HCT116 (cell line): ENCODE measurements at regions not wholly inside any gene's neighbourhood (a gene's known extent, or its start where the extent isn't known, plus 50 kb on each side); places are given as distances from the start of the nearest gene placed in this dataset.

Experiments
- EGR1 ChIP-seq: IDR thresholded peaks from 2 replicates; pipeline ENCODE4 v1.6.1; 2012; ENCODE audit warnings: low read depth
- EZH2 ChIP-seq: fragments of 200-600 bp; sonication (generic); IDR thresholded peaks from 2 replicates; pipeline ENCODE4 v1.6.1; 2017; ENCODE audit warnings: antibody characterized with exemption, mixed run types
- EZH2phosphoT487 ChIP-seq: fragments of 200-600 bp; IDR thresholded peaks from 2 replicates; pipeline ENCODE4 v1.6.1; 2018; ENCODE audit warnings: antibody characterized with exemption, borderline replicate concordance
- POLR2A ChIP-seq: IDR thresholded peaks from 2 replicates; pipeline ENCODE4 v1.7.0; 2011; ENCODE audit warnings: borderline replicate concordance; ENCODE audit not compliant: insufficient read depth, insufficient read length; ENCODE audit errors: extremely low read depth
- POLR2AphosphoS5 ChIP-seq: IDR thresholded peaks from 2 replicates; pipeline ENCODE4 v1.6.1; 2011; ENCODE audit warnings: mild to moderate bottlenecking, low read depth, low read length, moderate library complexity
- SIN3A ChIP-seq: IDR thresholded peaks from 2 replicates; pipeline ENCODE4 v1.6.1; 2012; ENCODE audit warnings: low read depth
- TF ChIP-seq, protein P1 (sequence below), 3 experiments: fragments of 200-600 bp in 1 of 3; sonication (generic) in 1 of 3; IDR thresholded peaks in 2 of 3; conservative IDR thresholded peaks in 1 of 3; 2 replicates each; pipeline ENCODE4 v1.5.1; 2012 to 2017; ENCODE audit warnings: low read depth in 2 of 3, low read length in 2 of 3, antibody characterized with exemption in 1 of 3, borderline replicate concordance in 1 of 3, control low read depth in 1 of 3, mild to moderate bottlenecking in 1 of 3, mixed read lengths in 1 of 3, mixed run types in 1 of 3, moderate library complexity in 1 of 3; ENCODE audit not compliant: insufficient read depth in 1 of 3
- TF ChIP-seq, protein P2 (sequence below): IDR thresholded peaks from 2 replicates; pipeline ENCODE4 v1.6.1; 2012; ENCODE audit warnings: low read depth

DNA sequence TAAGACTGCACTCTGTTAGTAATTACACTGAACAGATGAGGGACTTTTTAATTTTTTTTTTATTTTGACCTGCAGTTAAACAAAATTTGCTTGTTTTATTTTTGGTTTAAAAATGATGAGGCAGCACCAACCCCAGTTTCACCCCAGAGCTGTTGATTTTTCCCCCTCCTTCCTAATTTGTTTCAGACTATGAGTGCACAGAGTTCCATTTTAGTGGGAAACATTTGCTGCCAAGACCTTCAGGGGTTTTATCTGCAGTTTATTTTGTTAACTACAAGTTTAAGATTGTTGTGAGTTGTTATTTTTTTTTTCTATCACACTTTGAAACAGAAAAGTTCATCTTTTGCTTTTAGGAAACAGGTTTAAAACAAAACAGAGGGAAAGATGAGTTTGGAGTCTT lies 455.9 kb upstream of the NR2F2 start:
- TF ChIP-seq EZH2 (no peak), EGR1 (no peak), POLR2A (no peak), EZH2phosphoT487 (no peak), SIN3A (no peak), POLR2AphosphoS5 (no peak)
- TF ChIP-seq, protein P1, sequence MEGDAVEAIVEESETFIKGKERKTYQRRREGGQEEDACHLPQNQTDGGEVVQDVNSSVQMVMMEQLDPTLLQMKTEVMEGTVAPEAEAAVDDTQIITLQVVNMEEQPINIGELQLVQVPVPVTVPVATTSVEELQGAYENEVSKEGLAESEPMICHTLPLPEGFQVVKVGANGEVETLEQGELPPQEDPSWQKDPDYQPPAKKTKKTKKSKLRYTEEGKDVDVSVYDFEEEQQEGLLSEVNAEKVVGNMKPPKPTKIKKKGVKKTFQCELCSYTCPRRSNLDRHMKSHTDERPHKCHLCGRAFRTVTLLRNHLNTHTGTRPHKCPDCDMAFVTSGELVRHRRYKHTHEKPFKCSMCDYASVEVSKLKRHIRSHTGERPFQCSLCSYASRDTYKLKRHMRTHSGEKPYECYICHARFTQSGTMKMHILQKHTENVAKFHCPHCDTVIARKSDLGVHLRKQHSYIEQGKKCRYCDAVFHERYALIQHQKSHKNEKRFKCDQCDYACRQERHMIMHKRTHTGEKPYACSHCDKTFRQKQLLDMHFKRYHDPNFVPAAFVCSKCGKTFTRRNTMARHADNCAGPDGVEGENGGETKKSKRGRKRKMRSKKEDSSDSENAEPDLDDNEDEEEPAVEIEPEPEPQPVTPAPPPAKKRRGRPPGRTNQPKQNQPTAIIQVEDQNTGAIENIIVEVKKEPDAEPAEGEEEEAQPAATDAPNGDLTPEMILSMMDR (IDR thresholded peaks at IDR 0.05 in 2 of 3, conservative IDR thresholded peaks at IDR 0.05 in 1 of 3; ENCODE audit: borderline replicate concordance in 1 of 3, insufficient read depth in 1 of 3, low read depth in 2 of 3, low read length in 2 of 3), result no peak
- TF ChIP-seq, protein P2, sequence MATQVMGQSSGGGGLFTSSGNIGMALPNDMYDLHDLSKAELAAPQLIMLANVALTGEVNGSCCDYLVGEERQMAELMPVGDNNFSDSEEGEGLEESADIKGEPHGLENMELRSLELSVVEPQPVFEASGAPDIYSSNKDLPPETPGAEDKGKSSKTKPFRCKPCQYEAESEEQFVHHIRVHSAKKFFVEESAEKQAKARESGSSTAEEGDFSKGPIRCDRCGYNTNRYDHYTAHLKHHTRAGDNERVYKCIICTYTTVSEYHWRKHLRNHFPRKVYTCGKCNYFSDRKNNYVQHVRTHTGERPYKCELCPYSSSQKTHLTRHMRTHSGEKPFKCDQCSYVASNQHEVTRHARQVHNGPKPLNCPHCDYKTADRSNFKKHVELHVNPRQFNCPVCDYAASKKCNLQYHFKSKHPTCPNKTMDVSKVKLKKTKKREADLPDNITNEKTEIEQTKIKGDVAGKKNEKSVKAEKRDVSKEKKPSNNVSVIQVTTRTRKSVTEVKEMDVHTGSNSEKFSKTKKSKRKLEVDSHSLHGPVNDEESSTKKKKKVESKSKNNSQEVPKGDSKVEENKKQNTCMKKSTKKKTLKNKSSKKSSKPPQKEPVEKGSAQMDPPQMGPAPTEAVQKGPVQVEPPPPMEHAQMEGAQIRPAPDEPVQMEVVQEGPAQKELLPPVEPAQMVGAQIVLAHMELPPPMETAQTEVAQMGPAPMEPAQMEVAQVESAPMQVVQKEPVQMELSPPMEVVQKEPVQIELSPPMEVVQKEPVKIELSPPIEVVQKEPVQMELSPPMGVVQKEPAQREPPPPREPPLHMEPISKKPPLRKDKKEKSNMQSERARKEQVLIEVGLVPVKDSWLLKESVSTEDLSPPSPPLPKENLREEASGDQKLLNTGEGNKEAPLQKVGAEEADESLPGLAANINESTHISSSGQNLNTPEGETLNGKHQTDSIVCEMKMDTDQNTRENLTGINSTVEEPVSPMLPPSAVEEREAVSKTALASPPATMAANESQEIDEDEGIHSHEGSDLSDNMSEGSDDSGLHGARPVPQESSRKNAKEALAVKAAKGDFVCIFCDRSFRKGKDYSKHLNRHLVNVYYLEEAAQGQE, result no peak
